ENCODE measurements at regions not wholly inside any gene's neighbourhood (a gene's known extent, or its start where the extent isn't known, plus 50 kb on each side); places are given as distances from the start of the nearest gene placed in this dataset.

GRCh38 chr1:5711079-5711478, 281.1 kb downstream of the NPHP4 start:
- no peak for TF ChIP-seq LEF1 (IDR thresholded peaks at IDR 0.05; ENCODE audit: borderline replicate concordance)
- no peak for TF ChIP-seq BHLHE40 (IDR thresholded peaks at IDR 0.05; ENCODE audit: borderline replicate concordance)
- TF ChIP-seq NFRKB (IDR thresholded peaks at IDR 0.05), result no peak
- no peak for TF ChIP-seq ZNF384 (IDR thresholded peaks at IDR 0.05)
- TF ChIP-seq TARDBP (IDR thresholded peaks at IDR 0.05), result no peak
- TF ChIP-seq FOXK2 (IDR thresholded peaks at IDR 0.05), result no peak
- no peak for TF ChIP-seq SP1 (IDR thresholded peaks at IDR 0.05)
- no peak for TF ChIP-seq PKNOX1 (IDR thresholded peaks at IDR 0.05)
- no peak for TF ChIP-seq HDGF (IDR thresholded peaks at IDR 0.05; ENCODE audit: borderline replicate concordance)
- no peak for TF ChIP-seq SUZ12 (IDR thresholded peaks at IDR 0.05)
- no peak for TF ChIP-seq ELF4 (IDR thresholded peaks at IDR 0.05)
- TF ChIP-seq FOXM1 (IDR thresholded peaks at IDR 0.05; ENCODE audit: borderline replicate concordance), result no peak
- TF ChIP-seq FOXA1 (IDR thresholded peaks at IDR 0.05), result no peak
- TF ChIP-seq ARNT (IDR thresholded peaks at IDR 0.05), result no peak
- TF ChIP-seq L3MBTL2 (conservative IDR thresholded peaks at IDR 0.05), result no peak
- TF ChIP-seq CTBP1 (IDR thresholded peaks at IDR 0.05; ENCODE audit: borderline replicate concordance), result no peak
- DNase-seq (ENCODE audit: extremely low spot score), result no peak
- CTCF ChIA-PET, result no interaction called here
- POLR2A ChIA-PET, result no interaction called here

DNA sequence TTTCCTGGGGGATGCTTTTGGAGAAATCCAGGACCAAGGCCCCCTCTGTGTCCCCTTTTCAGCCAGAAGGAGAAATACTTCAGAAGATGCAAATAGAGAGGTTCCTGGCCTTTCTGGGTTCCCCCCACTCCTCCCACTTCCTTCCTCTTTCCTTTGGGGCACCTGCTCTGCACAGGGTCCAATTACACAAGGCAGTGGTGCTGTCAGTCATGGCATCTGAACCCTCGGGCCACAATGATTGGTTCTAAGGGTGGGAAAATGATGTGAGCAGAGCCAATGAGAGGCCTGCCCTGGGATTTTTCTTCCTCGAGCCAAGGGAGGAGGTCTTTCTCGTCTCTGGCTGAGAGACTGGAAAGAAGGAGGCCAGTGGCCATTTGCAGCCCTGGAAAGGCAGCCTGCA, 282.2 kb downstream of the NPHP4 start:
- POLR2A ChIA-PET, result no interaction called here
- TF ChIP-seq ZNF384 (IDR thresholded peaks at IDR 0.05) (no peak), FOXM1 (IDR thresholded peaks at IDR 0.05; ENCODE audit: borderline replicate concordance) (no peak), TARDBP (IDR thresholded peaks at IDR 0.05) (no peak), NFRKB (IDR thresholded peaks at IDR 0.05) (no peak), FOXA1 (IDR thresholded peaks at IDR 0.05) (no peak), ELF4 (IDR thresholded peaks at IDR 0.05) (no peak), HDGF (IDR thresholded peaks at IDR 0.05; ENCODE audit: borderline replicate concordance) (no peak), FOXK2 (IDR thresholded peaks at IDR 0.05) (no peak)
- DNase-seq (ENCODE audit: extremely low spot score), result no peak
- CTCF ChIA-PET, result no interaction called here

GRCh38 chr1:5709461-5709975, 282.7 kb downstream of the NPHP4 start:
- ChIA-PET POLR2A (no interaction called here), CTCF (no interaction called here)
- TF ChIP-seq ELF4 (IDR thresholded peaks at IDR 0.05), result no peak
- no peak for TF ChIP-seq L3MBTL2 (conservative IDR thresholded peaks at IDR 0.05)
- no peak for TF ChIP-seq SP1 (IDR thresholded peaks at IDR 0.05)
- TF ChIP-seq NFRKB (IDR thresholded peaks at IDR 0.05), result no peak
- TF ChIP-seq HDGF (IDR thresholded peaks at IDR 0.05; ENCODE audit: borderline replicate concordance), result no peak
- no peak for TF ChIP-seq SUZ12 (IDR thresholded peaks at IDR 0.05)
- no peak for TF ChIP-seq FOXA1 (IDR thresholded peaks at IDR 0.05)
- TF ChIP-seq ZNF384 (IDR thresholded peaks at IDR 0.05), result no peak
- no peak for TF ChIP-seq CTBP1 (IDR thresholded peaks at IDR 0.05; ENCODE audit: borderline replicate concordance)
- no peak for TF ChIP-seq FOXM1 (IDR thresholded peaks at IDR 0.05; ENCODE audit: borderline replicate concordance)
- no peak for DNase-seq (ENCODE audit: extremely low spot score)

DNA sequence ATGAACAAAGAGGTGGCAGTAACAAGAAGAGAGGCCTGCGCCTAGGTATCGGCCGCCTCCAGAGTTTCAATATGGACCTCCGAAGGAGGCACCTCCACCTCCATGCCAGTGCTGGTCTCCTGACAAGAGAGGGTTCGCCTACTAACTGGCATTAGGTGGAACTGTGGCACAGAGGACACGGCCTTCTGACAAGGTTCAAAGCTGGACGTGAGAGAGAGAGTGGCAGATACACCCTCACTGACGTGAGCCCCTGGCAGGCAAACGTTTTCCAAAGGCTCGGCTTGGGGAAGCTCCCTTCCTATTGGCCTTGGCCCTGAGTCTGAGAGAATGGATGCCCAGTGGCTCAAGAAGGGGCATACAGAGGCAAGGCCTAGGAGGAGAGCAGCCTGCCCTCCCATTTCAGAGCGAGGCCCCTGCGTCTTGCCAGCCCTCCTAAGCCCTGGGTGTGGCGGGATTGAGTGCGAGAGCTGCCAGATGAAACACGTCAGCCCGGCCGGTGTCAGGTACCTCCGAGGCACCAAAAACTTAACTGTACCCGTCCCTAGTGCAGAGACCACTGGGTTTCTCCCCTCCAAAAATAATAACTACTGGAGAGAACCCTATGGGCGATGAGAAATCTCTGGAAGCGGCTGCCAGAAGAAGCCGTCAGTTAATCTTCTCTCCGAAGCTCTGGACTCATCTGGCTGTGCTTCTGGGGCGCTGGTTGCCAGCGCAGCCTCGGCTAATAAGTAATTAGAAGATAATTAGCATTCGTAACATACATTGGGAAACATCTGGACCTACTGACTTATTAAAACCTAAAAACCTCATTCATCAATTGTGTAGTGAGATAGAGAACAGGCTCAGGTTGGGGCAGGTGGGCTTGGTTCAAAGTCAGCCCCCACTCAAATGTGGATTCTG, 283.6 kb downstream of the NPHP4 start:
- TF ChIP-seq NFRKB (IDR thresholded peaks at IDR 0.05), result no peak
- ChIA-PET CTCF (no interaction called here), POLR2A (no interaction called here)
- no peak for DNase-seq (ENCODE audit: extremely low spot score)

GRCh38 chr1:5707566-5708345, 284.5 kb downstream of the NPHP4 start:
- POLR2A ChIA-PET, result no interaction called here
- no peak for DNase-seq (ENCODE audit: extremely low spot score)
- CTCF ChIA-PET, result no interaction called here
- no peak for TF ChIP-seq L3MBTL2 (conservative IDR thresholded peaks at IDR 0.05)
- TF ChIP-seq FOXA1 (IDR thresholded peaks at IDR 0.05), result no peak
- no peak for TF ChIP-seq FOXK2 (IDR thresholded peaks at IDR 0.05)
- TF ChIP-seq FOXM1 (IDR thresholded peaks at IDR 0.05; ENCODE audit: borderline replicate concordance), result no peak
- TF ChIP-seq ZNF384 (IDR thresholded peaks at IDR 0.05), result no peak
- no peak for TF ChIP-seq HDGF (IDR thresholded peaks at IDR 0.05; ENCODE audit: borderline replicate concordance)
- TF ChIP-seq NFRKB (IDR thresholded peaks at IDR 0.05), result no peak
- TF ChIP-seq SUZ12 (IDR thresholded peaks at IDR 0.05), result no peak
- TF ChIP-seq ELF4 (IDR thresholded peaks at IDR 0.05), result no peak
- TF ChIP-seq SP1 (IDR thresholded peaks at IDR 0.05), result no peak
- TF ChIP-seq ARNT (IDR thresholded peaks at IDR 0.05), result no peak
- TF ChIP-seq TARDBP (IDR thresholded peaks at IDR 0.05), result no peak
- no peak for TF ChIP-seq CTBP1 (IDR thresholded peaks at IDR 0.05; ENCODE audit: borderline replicate concordance)
- no peak for TF ChIP-seq LEF1 (IDR thresholded peaks at IDR 0.05; ENCODE audit: borderline replicate concordance)
- no peak for TF ChIP-seq BHLHE40 (IDR thresholded peaks at IDR 0.05; ENCODE audit: borderline replicate concordance)
- TF ChIP-seq PKNOX1 (IDR thresholded peaks at IDR 0.05), result no peak

DNA sequence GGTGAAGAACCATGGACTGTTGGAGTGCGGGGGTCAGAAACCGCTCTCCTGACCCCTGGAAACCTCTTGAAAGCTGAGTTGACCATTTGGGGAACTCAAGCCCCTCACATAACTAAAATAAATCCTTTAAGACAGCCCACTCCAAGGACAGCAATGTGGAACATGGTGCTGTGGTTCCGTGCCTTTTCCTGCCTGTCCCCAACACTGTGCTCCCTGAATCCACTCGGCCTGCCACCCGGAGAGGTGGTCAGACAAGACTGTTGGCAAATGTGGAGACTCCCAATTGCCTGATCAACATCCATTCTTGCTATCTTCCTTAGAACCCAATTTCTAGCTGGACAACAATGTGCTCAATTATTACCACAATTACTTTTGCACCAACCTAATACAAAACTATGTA, 286.0 kb downstream of the NPHP4 start:
- POLR2A ChIA-PET, result no interaction called here
- DNase-seq (ENCODE audit: extremely low spot score), result no peak

More for the DNA sequence above, 286.0 kb downstream of the NPHP4 start:
- TF ChIP-seq SUZ12 (IDR thresholded peaks at IDR 0.05) (no peak), ARNT (IDR thresholded peaks at IDR 0.05) (no peak), HDGF (IDR thresholded peaks at IDR 0.05; ENCODE audit: borderline replicate concordance) (no peak), PKNOX1 (IDR thresholded peaks at IDR 0.05) (no peak), LEF1 (IDR thresholded peaks at IDR 0.05; ENCODE audit: borderline replicate concordance) (no peak), ZNF384 (IDR thresholded peaks at IDR 0.05) (no peak), TARDBP (IDR thresholded peaks at IDR 0.05) (no peak), L3MBTL2 (conservative IDR thresholded peaks at IDR 0.05) (no peak), FOXA1 (IDR thresholded peaks at IDR 0.05) (no peak), ELF4 (IDR thresholded peaks at IDR 0.05) (no peak), FOXM1 (IDR thresholded peaks at IDR 0.05; ENCODE audit: borderline replicate concordance) (no peak), CTBP1 (IDR thresholded peaks at IDR 0.05; ENCODE audit: borderline replicate concordance) (no peak), SP1 (IDR thresholded peaks at IDR 0.05) (no peak), BHLHE40 (IDR thresholded peaks at IDR 0.05; ENCODE audit: borderline replicate concordance) (no peak), NFRKB (IDR thresholded peaks at IDR 0.05) (no peak), FOXK2 (IDR thresholded peaks at IDR 0.05) (no peak)
- CTCF ChIA-PET, result no interaction called here

Measured in HEK293T (cell line).